Upper lobe of left lung (tissue), 4 donors: ENCODE measurements at regions not wholly inside any gene's neighbourhood (a gene's known extent, or its start where the extent isn't known, plus 50 kb on each side); places are given as distances from the start of the nearest gene placed in this dataset.

ENCODE experiments used
- CTCF ChIP-seq, 6 experiments: fragments of 450-650 bp in 4 of 6; fragments of 200-600 bp in 2 of 6; sonication (generic) in 2 of 6; IDR thresholded peaks; one replicate each; pipeline ENCODE4 v1.5.1; 2016 to 2019; ENCODE audit warnings: antibody characterized with exemption in 6 of 6
- POLR2A ChIP-seq, 4 donors: fragments of 450-650 bp; IDR thresholded peaks; one replicate each; pipeline ENCODE4 v1.5.1; 2016 to 2017; ENCODE audit warnings: antibody characterized with exemption in 4 of 4, mild to moderate bottlenecking in 2 of 4

- TF ChIP-seq POLR2A (IDR thresholded peaks at IDR 0.05) (no peak), CTCF (IDR thresholded peaks at IDR 0.05) (no peak)
Observed at GRCh38 chr7:42483886-42484285, 246.9 kb upstream of the GLI3 start.
